Fibroblast of lung (primary cell): ENCODE measurements at regions not wholly inside any gene's neighbourhood (a gene's known extent, or its start where the extent isn't known, plus 50 kb on each side); places are given as distances from the start of the nearest gene placed in this dataset.
"Not testable (repeated sequence)": the region's sequence is repeated elsewhere in the genome, so short reads cannot be mapped to it uniquely, and the experiment has no call there.

Experiments
- CTCF ChIP-seq, 2 donors: IDR thresholded peaks in 1 of 2; conservative IDR thresholded peaks in 1 of 2; 1 replicate in 1 of 2; 2 replicates in 1 of 2; pipeline ENCODE4 v1.5.1; 2011 to 2012; ENCODE audit warnings: low read length in 2 of 2, control low read depth in 1 of 2, inconsistent platforms in 1 of 2, low read depth in 1 of 2, mild to moderate bottlenecking in 1 of 2
- EZH2 ChIP-seq: IDR thresholded peaks from 2 replicates; pipeline ENCODE4 v1.5.1; 2012; ENCODE audit warnings: low read length, control low read depth, mild to moderate bottlenecking; ENCODE audit errors: missing control alignments

- TF ChIP-seq CTCF (conservative IDR thresholded peaks at IDR 0.05 in 1 of 2, IDR thresholded peaks at IDR 0.05 in 1 of 2; ENCODE audit: low read depth in 1 of 2, low read length in 2 of 2); EZH2: not testable (repeated sequence)
These were observed 55.5 kb upstream of the XPO1 start for GRCh38 chr2:61593648-61594047.
